A673 (cell line): ENCODE measurements at regions not wholly inside any gene's neighbourhood (a gene's known extent, or its start where the extent isn't known, plus 50 kb on each side); places are given as distances from the start of the nearest gene placed in this dataset.

Experiments
- CTCF ChIP-seq: fragments of 300-800, 200-600 bp; sonication (generic); conservative IDR thresholded peaks from 2 replicates; pipeline ENCODE4 v1.5.1; 2017; ENCODE audit warnings: low read depth, mild to moderate bottlenecking, antibody characterized with exemption, low read length, moderate library complexity, mixed read lengths
- EZH2 ChIP-seq: fragments of 200-600 bp; sonication (generic); IDR thresholded peaks from 2 replicates; pipeline ENCODE4 v1.6.1; 2017; ENCODE audit warnings: borderline replicate concordance, low read depth, mild to moderate bottlenecking, mixed read lengths, antibody characterized with exemption, low read length; ENCODE audit not compliant: poor library complexity, severe bottlenecking

- TF ChIP-seq CTCF (no peak), EZH2 (no peak)
These were observed 56.5 kb upstream of the JADE2 start for GRCh38 chr5:134468921-134469400.
